ENCODE measurements at regions not wholly inside any gene's neighbourhood (a gene's known extent, or its start where the extent isn't known, plus 50 kb on each side); places are given as distances from the start of the nearest gene placed in this dataset.

DNA sequence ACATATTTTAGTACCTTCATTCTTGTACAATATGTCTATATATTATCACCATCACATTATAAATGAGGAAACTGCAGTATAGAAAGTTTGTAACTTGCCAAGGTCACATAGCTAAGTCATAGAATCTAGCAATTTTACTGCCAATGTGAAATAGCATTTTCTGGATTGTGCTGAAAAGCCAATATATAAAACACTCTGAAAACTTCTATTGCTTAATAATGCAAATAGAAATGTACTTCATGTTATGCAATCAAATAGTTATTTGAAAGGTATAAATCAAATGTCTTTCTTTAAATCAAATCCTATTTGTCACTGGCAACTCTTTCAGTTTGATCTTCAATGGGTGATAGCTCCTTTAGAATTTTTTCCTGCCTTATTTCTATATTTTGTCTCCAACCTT is 129.5 kb downstream of the TMEM26 start:
- TF ChIP-seq USF1 (IDR thresholded peaks at IDR 0.05) (no peak), EGR1 (IDR thresholded peaks at IDR 0.05) (no peak), MAX (IDR thresholded peaks at IDR 0.05) (no peak), REST (IDR thresholded peaks at IDR 0.05; ENCODE audit: low read depth) (no peak), FOXM1 (IDR thresholded peaks at IDR 0.05; ENCODE audit: borderline replicate concordance, low read depth) (no peak), NFIC (IDR thresholded peaks at IDR 0.05) (no peak), TAF1 (IDR thresholded peaks at IDR 0.05; ENCODE audit: low read depth) (no peak), RAD21 (IDR thresholded peaks at IDR 0.05; ENCODE audit: low read depth) (no peak), TEAD4 (IDR thresholded peaks at IDR 0.05) (no peak), CREB1 (IDR thresholded peaks at IDR 0.05; ENCODE audit: low read depth) (no peak)
